ENCODE measurements at regions not wholly inside any gene's neighbourhood (a gene's known extent, or its start where the extent isn't known, plus 50 kb on each side); places are given as distances from the start of the nearest gene placed in this dataset.

DNA sequence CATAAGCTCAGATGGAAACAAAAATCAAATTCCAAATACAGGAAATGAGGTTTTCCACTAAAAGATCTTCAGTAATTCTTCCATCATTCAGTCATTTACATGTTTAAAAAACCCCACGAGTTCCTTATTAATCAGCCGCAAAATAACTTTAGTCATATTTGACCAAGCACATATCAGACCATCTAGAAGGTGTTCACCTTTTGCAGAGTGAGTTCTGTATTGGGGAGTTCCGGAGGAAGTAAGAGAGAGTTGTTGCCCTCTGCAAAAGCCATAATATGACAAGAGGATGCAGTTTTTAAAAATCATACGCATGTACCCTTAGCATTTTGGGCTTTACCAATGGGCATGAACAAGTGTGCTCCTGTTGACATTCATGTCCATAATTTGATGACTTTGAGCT, 61.6 kb downstream of the CCR1 start:
- intact Hi-C loops (cut with micrococcal nuclease): no loop called here

DNA sequence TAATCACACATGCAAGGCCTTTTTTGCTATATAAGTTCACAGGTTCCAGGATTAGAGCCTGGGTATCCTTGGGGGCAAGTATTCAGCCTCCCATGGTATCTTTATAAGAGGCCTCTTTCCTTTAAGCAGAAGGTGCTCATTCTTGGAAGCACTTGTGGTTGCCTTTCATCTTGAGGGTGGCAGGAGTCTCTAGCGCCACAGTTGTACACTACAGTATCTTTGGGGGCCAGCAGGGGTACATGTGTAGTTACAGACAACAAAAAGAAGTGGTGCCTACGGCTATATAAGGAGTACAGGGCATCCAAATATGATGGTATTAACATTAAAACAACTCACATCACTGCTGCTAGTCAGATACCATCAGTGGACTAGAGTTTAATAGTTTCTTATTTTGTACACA, 62.1 kb downstream of the CCR1 start:
- intact Hi-C loops (cut with micrococcal nuclease): no loop called here

DNA sequence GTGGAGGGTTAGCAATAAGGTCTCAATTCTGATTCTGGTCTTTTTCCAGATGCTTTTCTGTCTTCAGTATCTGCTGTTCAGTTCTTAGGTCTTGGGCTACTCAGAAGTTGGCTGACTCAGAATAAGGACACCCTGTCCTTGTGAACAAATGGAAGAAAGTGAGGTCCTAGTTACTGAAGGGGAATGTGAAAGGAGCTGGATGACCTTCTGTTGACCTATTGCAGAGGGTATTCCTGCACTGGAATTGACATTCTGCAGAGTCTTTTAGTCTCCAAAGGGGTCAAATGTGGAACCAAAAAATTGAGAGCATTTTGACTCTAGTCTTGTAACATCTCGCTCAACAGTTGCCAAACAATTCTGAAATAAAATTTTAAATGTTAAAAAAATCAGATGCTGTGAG, 63.0 kb downstream of the CCR1 start:
- intact Hi-C loops (cut with micrococcal nuclease): no loop called here

DNA sequence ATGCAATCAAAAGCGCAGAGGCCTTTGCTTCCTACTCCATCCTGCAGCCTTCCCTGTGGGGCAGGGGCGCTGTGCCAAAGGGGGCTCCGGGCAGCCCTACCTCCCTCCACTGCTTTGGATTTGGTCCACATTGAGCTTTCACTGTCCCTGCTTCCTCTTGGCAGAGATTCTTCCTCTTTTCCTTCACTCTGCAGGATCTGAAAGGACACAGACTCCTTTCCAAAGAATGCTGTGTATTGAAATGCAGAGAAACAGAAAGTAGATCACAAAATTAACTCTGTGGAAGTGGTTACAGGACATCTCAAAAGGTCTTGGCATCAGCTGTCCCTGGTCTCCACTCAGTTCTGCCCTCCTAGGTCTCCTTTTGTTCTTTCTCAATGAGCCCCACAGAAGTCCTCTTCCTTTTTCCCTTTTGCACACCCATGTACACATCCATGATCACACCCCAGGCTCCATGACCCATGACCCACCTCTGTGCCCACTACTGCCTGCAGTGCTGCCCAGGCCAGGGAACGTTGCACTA, 64.1 kb downstream of the CCR1 start:
- intact Hi-C loops (cut with micrococcal nuclease): no loop called here

DNA sequence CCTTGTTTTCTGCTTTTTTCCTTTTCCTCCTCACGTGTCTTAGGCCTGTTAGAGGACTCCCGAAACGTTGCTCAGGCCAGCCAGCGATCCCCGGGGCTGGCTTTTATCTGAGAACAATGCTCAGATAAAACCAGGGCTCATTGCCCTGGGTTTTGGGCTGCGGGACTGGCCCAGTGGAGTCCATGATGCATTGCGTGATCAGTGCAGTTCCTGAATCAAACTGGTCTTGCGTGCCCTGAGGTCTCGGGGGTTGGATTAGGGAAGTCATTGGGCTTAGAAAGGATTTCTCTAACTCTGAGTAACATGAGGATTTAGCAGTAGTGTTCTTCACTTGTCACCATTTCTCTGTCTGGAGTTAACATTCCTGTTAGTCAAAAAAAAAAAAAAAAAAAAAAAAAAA, 66.3 kb downstream of the CCR1 start:
- intact Hi-C loops (cut with micrococcal nuclease): no loop called here

DNA sequence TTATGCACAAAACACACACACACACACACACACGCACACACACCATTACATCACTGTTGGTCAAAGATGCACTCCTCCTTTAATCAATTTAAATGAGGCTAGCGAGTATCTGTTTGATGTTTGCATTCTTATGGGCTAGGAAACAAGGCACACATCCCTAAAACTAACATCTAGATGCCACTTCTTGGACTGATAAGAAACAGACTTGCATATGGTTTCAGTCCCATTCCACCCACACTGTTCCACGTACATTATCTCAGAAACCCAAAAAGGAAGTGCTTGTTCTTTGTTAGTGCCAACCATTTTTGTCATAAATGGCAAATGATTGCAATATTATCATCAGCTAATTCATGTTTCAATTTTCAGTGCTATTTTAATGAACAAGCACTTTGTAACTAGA, 69.5 kb downstream of the CCR1 start:
- intact Hi-C loops (cut with micrococcal nuclease): no loop called here

DNA sequence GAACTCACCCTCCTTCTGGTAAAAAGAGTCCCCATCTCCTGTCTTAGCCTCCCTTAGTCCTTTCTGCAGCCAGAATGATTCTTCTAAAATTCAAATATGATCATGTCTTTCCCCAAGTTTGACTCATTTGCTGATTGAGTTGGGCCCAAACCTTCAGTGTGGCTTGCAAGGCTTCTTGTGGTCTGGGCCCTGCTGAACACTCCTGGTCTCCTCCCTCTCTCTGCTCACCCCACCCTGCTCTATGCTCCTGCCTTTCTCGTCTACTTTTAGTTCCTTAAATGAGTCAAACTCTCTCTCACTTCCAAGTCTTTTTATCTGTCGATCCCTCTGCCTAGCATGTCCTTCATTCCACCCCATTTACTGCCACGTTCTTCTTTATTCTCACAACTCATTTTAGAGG, 72.6 kb downstream of the CCR1 start:
- intact Hi-C loops (cut with micrococcal nuclease): no loop called here

DNA sequence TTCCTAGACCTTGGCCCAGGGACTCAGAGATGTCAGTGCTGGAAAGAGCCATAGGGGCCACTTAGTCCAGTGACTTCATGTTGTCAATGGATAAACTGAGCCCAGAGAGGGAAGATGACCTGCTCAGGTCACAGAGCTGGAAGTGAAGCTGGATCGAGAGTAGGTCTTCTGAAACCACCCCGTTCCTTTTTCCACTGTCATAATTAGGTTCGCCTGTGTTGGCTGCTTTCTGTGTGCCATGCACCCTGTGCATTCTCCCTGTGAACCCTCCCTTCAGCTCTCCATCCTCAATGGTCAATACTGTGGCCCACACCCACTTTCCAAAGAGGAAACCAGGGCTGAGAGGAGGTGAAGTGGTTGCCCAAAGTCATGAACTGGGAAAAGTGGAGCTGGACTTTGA, 74.8 kb downstream of the CCR1 start:
- intact Hi-C loops (cut with micrococcal nuclease): no loop called here

DNA sequence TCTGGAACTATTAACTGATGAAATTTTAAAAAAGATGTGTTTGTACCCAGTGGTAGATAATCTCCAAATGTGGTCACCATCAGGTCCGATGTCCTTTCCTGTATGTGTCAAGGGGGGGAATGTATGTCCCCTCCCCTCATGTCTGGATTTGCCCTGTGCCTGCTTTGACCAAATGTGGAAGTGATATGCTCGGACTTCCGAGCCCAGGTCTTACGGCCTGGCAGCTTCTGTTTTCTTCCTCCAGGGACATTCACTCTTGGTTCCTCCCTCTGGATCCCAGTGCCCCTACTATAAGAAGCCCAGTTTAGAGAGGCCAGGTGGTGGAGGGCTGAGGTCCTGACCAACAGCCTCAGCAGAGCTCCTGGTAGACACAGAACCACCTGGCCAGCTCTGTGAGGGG, 75.5 kb downstream of the CCR1 start:
- intact Hi-C loops (cut with micrococcal nuclease): no loop called here

DNA sequence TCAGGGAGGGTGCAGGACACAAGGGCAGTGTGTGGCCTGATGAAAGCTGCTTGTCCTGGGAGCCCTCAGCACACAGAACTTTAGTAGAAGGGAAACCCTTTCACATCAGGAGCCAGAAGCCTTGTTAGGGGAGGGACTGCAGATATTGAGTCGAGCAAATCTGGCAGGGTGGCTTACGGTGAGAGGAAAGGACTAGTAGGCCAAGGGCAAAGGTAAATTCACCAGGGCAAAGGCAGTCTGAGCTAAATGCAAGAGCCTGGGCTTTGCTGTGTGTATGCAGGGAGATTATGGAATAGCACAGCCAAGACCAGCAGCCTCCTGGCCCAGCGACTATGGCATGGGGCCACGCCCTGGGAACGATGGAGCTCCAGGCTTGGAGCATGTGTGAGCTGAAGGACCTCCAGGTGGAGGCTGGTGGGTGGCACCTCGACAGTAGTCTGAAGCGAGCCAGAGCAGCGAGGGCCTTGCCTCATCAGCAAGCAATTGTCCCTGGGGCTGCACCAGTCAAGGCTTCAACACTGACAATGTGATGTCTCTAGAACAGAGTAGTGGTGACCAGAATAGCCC, 76.1 kb downstream of the CCR1 start:
- intact Hi-C loops (cut with micrococcal nuclease): no loop called here

DNA sequence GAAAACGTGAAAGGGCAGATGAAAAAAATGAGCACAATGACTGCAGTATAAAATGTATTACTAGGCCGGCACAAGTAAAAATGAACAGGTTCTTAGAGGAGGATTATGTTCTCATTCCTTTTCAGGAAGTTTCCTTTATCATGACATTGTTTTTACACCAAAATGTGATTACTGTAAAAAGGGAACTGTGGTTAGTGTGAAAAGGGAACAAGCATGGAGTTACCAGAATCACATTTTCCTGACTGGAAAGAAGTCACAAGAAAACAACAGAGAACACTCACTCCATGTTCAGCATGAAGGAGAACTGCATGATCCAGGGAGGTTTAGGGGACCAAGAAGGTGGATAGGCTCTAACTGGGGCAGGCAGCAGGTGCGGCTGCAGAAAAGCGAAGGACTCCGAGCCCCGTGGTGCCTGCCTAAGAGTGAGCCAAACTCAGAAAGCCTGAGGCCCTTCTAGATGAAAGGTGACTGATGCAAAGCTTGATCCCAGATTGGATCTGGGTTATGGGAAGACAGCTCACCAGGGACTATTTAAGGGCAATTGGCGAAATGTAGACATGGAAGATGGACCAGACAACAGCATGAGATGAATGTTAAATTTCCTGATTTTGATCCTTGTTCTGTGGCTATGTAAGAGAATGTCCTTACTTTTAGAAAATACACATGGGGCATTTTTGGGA, 77.3 kb downstream of the CCR1 start:
- intact Hi-C loops (cut with micrococcal nuclease): loop anchor here (1.0 kb wide), 1 partner anchor 32 kb away; no protein-coding TSS in a partner anchor

DNA sequence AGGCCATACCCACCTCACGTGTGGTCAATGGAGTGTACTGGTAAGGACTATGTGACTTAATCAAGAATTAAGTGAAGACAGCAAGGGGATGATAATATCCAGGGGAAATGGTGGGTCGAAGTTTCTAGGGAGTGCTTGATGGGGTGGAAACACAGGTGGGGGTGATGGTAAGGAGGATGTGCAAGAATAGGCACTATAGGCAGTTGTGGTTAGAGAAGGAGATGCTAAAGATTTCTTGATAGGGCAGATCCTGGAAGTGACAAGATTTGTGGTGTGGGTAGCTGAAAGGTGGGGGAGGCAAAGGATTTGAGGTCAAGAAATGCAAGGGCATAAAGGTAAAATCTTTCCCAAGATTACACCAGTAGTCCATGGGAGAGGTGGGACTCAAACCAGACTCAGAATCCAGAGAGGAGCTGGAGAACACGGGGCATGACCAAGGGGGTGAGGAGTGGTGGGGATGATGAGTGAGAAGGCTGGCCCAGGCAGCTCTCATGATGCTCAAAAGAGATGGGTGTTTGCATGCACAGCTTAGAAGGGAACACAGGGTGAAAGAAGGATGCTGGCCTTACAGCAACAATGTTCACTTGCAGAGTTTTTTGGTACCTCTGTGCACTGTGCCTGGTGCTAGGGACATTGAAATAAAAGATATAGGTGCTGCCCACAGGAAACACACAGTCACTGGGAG, 78.4 kb downstream of the CCR1 start:
- intact Hi-C loops (cut with micrococcal nuclease): loop anchor here (1.0 kb wide), 1 partner anchor 31 kb away; no protein-coding TSS in a partner anchor

DNA sequence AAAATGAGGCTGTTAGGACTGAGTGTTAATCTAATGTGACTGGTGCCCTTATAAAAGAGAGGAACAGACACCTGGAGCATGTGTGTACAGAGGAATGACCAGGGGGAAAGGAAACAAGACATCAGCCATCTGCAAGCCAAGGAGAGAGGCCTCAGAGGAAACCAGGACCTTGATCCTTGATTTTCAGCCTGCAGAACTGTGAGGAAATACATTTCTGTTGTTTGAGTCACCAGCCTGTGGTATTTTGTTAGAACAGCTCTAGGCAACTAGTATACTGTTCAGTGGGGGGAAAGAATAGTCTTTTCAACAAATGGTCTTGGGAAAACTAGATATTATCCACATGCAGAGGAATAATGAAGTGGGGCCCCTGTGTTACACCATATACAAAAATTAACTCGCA, 80.6 kb downstream of the CCR1 start:
- intact Hi-C loops (cut with micrococcal nuclease): no loop called here

DNA sequence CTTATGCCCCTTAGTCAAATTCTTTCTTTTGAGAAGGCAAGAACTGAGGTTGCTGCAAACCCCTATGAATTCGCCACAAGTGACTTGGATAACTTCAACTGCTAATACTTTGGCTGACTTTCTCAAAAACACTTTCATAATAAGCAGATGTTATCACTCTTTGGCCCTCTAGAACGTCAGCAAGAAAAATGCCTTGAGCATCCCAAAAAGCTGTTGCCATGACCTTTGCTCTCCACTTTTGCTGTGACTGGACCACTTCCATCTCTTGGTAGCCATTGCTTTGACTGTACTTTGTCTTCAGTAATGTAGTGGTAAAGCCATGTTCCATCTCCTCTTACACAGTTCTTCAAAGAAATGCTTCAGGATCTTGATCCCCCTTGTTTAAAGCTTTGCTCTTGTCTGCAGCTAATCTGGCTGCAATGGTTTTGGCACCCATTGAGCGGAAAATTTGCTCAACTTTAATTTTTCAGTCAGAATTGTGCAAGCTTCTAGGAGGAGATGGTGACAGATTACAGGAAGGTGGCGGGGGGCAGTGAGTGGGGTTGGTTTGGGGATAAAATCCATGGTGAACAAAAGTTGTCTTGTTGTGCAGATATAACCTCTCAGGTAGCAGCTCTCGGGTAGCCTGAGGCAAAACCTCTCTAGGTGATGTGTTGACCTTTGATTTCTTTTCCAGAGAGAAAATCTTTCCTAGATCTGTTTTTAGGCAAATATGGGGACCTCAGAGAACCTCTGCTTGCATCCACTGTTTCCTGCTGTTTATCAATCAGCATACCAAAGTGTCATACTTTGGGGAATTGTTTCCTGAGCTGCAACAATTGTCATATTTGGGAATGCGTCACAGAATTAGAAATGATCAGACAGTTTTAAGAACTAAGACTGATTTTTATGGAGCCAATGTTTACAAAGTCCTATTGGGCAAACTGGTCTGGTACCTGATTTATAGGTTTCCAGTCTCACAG, 83.6 kb downstream of the CCR1 start:
- intact Hi-C loops (cut with micrococcal nuclease): no loop called here

DNA sequence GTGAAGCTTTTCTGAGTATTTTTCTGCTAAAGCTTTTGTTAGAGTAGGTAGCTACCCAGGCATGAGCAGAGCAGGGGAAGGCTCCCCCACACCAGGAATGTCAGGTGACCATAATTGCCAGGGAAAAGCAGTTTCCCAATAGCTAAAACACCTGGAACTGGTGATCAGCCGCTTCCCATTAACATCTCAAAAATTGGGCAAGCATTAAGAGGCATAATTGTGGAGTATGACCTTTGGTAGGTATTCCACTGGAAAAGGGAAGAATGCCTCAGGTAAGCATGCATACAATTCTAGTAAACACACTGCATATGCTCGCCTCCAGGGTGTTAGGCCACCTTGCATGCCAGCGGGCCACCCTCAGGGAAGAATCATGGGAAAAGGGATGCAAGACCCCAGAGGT, 84.5 kb downstream of the CCR1 start:
- intact Hi-C loops (cut with micrococcal nuclease): no loop called here

DNA sequence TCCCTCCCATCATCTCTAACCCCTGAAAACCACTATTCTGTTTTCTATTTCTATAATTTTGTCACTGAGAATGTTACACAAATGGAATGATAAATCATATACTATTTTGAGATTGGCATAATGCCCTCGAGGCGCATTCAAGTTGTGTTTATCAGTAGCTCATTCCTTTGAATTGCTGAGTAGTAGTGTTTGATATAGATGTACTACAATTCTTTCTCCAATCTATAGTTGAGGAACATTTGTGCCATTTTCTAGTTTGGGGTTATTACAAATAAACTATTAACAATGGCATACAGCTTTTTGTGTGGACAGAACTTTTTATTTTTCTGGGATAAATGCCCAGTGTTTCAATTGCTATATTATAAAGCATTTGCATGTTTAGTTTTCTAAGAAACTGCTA, 86.0 kb downstream of the CCR1 start:
- intact Hi-C loops (cut with micrococcal nuclease): no loop called here

DNA sequence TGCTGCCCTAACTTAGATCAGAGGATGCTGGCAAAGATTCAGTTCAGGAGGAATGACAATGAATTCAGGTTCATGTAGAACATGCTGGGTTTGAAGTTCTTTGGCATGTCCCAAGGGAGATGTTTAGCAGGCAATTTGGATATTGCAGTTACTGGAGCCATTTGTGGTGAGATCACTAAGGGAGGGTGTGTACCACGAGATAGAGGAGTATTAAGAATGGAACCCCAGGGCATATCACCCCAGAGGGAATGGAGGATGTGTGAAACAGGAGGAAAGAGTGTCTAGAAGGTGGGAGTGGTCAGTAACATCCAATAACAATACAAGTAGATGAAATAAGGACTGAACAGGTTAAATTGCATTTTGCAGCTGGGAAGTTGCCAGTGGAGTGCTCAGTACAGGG, 87.1 kb downstream of the CCR1 start:
- intact Hi-C loops (cut with micrococcal nuclease): no loop called here

DNA sequence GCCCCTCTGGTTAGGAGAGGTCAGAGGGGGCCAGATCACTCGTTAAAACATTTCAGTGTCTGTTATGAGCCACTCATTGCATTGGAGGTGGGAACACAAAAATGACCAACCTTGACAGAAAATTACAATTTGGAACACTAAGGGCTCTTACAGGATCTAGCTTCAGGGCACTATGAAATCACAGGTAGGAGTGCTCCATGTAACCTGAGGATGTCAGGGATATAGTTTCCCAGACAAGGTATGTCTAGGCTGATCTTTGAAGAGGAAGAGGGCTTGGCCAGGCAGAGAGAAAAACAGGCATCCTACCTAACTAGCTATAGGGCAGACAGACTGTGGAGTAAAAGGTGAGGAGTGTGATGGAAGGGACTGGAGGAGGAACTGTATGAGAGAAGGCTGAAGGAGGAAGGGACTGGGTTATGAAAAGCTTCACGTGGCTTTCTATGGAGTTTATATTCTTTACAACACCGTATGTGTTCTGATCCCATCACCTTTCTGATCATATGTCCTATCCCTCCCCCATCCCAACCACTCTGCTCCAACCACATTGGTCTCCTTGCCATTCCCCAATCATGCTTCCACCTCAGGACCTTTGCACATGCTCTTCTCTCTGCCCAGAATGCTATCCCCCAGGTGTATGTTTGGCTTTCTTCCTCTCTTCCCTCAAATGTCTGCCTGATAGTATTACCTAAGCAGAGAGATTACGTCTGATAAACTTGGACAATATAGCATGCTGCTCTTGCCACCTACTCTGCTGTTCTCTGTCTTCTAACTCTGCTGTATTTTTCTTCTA, 88.2 kb downstream of the CCR1 start:
- intact Hi-C loops (cut with micrococcal nuclease): no loop called here

DNA sequence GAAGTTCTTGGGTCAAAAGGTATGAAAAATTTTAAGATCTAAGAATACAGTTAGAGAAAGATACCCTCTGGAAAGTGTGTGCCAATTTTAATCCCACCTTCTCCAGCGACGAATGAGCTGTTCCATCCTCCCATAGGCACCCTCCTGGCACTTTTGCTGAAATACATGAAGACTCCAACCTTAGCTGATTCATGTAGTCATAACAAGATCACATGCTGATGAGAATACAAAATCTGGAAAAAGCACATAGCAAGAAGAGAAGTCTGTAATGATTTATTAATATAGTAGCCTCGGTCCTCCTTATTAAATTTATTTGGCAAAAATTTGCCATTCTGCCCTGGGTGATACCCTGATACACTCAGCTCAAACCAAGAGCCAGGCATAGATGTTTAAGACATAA, 88.9 kb downstream of the CCR1 start:
- intact Hi-C loops (cut with micrococcal nuclease): no loop called here

DNA sequence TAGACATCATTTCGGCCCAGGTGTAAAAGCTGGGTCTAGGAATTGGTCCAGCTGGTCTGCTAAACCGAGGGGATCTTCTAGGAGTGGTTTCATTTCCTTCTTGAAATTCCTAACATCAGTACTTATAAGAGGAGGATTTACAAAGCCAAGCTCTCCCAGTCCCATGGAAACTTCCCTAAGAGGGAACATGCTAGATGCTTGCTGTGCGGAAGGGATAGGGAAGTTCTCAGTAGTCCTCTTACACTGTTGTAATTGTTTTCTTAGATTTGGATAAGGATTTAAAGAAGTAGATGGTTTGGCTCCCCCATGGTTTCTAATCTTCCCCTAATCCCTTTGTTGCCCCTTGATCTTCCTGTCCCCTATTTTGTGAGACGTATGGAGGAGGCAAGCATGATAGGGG, 89.7 kb upstream of the XCR1 start:
- intact Hi-C loops (cut with micrococcal nuclease): no loop called here
